ENCODE measurements at regions not wholly inside any gene's neighbourhood (a gene's known extent, or its start where the extent isn't known, plus 50 kb on each side); places are given as distances from the start of the nearest gene placed in this dataset.

DNA sequence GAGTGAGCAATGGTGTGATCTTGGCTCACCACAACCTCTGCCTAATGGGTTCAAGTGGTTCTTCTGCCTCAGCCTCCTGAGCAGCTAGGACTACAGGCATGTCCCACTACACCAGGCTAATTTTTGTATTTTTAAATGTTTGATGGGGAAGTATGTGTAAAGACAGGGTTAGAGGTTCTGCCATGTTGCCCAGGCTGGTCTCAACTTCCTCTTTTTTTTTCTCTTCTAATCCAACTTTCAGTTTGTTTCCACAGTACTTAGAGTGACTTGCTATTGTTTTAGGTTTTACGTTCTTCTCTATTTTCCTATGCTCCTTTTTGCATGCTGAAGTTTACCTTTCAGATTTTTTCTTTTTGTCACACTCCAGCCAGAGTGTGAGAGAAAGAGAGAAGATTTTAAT, 1433.0 kb downstream of the UQCRFS1 start:
- peak; percentile 49 for DNase-seq

DNA sequence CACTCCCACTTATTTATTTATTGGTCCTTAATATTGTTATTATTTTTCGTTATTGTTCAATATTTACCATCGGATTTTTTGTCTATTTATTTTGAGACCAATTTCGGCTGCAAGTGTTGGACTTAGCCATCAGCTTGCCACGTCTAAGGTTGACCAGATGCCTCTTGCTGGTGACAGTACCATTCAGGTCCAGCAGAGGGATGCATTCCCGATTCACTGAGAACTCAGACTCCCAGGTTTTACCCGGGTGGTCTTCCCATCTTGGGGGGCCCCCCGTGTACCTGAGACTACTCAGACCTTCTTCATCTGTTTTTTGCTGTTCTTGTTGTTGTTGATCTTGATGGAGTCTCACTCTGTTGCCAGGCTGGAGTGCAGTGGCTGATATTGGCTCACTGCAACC, 1435.2 kb downstream of the UQCRFS1 start:
- no peak for DNase-seq

DNA sequence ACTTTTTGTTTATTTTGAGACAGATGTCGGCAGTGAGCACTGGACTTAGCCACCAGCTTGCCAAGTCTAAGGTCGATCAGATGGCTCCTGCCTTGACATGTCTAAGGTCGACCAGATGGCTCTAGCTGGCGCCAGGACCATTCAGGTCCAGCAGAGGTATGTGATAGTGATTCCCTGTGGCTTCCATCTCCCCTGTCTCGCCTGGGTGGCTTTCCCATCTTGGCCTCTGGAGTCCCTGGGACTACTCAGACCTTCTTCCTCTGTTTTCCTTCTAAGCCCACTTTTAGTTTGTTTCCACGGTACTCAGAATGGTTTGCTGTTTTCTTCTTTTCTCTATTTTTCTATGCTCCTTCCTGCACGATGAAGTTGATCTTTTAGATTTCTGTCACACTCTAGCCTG, 1435.7 kb downstream of the UQCRFS1 start:
- no peak for DNase-seq

DNA sequence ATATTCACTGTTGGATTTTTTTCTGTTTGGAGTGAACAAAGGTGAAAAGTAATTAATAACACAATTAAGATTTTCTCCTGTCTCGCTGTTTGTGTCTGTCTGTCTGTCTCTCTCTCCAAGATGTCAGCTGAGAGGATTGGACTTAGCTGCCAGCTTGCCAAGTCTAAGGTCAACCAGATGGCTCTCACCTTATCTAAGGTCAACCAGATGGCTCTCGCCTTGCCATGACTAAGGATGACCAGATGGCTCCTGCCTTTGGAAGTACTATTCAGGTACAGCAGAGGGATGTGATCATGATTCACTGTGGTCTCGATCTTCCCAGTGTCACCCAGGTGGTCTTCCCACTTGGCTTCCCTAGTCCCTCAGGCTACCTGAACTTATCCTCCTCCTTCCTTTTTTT, 1436.4 kb downstream of the UQCRFS1 start:
- no peak for DNase-seq

DNA sequence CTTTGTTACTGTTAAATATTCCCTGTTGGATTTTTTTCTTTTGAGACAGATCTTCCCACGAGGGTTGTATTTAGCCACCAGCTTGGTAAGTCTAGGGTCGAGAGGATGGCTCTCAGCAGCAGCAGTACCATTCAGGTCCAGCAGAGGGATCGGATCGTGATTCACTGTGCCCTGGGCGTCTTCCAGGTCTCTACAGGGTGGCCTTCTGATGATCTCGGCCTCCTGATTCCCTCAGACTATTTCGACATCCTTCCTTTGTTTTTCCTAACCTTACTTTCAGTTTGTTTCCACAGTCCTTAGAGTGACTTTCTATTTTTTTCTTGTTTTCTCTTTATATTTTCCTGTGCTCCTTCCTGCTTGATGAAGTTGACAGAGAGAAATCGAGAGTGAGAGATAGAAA, 1436.9 kb downstream of the UQCRFS1 start:
- DNase-seq = no peak

DNA sequence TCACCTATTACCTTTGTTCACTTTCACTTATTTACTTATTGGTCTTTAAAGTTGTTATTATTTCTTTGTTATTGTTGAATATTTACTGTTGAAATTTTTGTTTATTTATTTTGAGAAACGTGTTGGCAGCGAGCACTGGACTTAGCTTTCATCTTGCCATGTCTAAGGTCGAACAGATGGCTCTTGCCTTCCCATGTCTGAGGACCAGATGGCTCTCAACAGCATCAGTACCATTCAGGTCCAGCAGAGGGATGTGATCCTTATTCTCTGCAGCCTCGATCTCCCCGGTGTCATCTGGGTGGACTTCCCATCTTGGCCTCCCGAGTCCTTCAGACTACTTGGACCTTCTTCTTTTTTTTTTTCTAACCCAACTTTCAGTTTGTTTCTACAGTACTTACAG, 1437.6 kb downstream of the UQCRFS1 start:
- no peak for DNase-seq

DNA sequence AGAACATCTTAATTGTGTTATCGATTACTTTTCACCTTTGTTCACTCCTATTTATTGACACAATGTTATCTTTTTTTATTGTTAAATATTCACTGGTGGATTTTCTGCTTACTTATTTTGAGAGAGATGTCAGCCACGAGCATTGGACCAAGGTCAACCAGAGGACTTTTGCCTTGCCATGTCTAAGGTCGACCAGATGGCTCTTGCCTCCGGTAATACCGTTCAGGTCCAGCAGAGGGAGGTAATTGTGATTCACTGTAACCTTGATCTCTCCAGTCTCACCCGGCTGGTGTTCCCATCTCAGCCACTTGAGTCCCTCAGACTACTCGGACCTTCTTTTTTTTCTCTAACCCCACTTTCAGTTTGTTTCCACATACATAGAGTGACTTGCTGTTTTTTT, 1438.1 kb downstream of the UQCRFS1 start:
- DNase-seq = no peak

DNA sequence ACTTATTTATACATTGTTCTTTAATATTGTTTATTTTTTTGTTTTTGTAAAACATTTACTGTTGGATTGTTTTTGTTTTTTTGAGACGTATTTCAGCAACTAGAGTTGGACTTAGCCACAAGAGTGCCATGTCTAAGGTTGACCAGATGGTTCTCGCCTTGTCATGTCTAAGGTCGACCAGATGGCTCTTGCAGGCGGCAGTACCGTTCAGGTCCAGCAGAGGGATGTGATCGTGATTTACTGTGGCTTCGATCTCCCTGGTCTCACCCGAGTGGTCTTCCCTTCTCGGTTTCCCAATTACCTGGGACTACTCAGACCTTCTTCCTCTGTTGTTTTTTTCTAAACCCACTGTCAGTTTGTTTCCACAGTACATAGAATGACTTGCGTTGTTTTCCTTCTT, 1438.6 kb downstream of the UQCRFS1 start:
- DNase-seq = no peak

DNA sequence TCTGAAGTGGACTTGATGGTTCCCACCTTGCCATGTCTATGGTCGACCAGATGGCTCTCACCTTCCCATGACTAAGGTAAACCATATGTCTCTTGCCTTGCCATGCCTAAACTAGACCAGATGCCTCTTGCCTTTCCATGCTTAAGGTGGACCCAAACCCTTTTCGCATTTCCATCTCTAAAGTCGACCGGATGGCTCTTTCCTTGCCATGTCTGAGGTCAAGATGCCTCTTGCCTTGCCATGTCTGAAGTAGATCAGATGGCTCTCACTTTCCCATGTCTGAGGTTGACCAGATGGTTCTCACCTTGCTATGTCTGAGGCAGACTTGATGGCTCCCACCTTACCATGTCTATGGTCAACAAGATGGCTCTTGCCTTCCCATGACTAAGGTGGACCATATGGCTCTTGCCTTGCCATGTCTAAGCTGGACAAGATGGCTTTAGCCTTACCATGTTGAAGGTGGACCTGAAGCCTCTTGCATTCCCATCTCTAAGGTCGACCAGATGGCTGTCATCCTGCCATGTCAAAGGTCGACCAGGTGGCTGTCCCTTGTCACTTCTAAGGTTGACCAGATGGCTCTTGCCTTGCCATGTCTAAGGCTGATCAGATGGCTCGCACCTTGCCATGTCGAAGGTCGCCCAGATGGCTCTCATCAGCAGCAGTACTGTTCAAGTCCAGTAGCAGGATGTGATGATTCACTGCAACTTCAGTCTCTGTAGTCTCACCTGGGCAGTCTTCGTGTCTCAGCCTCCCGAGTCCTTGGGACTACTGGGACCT, 1439.4 kb downstream of the UQCRFS1 start:
- no peak for DNase-seq

DNA sequence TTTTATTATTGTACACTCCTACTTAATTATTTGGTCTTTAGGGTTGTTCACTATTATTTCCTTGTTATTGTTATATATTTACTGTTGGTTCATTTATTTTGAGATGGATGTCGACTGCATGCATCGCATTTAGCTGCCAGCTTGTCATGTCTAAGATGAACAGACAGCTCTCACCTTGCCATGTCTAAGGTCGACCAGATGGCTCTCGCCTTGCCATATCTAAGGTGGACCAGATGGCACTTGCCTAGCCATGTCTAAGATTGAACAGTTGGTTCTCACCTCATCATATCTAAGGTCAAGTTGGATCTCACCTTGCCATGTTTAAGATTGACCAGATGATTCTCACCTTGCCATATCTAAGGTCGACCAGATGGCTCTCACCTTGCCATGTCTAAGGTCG, 1440.9 kb downstream of the UQCRFS1 start:
- DNase-seq = no peak

DNA sequence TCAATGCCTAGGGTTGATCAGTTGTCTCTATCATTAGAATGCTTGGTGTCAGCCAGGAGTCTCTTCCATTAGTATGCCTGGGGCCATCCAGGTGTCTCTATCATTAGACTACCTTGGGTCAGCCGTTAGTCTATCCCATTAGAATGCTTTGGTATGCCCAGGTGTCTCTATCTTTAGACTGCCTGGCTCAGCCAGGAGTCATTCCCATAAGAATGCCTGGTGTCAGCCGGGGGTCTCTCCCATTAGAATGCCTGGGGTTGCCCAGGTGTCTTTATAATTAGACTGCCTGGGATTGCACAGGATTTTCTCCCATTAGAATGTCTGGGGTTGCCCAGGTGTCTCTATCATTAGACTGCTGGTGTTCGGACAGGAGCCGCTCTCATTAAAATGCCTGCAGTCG, 1442.9 kb downstream of the UQCRFS1 start:
- no peak for DNase-seq

DNA sequence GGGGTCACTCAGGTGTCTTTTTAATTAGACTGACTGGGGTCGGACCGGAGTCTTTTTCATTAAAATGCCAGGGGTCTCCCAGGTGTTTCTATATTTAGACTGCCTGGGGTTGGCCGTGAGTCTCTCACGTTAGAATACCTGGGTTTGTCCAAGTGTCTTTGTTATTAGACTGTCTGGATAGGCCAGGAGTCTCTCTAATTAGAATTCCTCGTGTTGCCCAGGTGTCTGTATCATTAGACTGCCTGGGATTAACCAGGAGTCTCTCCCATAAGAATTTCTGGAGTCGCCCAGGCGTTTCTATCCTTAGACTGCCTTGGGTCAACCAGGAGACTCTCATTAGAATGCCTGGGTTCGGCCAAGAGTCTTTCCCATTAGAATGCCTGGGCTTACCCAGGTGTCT, 1445.7 kb downstream of the UQCRFS1 start:
- no peak for DNase-seq

DNA sequence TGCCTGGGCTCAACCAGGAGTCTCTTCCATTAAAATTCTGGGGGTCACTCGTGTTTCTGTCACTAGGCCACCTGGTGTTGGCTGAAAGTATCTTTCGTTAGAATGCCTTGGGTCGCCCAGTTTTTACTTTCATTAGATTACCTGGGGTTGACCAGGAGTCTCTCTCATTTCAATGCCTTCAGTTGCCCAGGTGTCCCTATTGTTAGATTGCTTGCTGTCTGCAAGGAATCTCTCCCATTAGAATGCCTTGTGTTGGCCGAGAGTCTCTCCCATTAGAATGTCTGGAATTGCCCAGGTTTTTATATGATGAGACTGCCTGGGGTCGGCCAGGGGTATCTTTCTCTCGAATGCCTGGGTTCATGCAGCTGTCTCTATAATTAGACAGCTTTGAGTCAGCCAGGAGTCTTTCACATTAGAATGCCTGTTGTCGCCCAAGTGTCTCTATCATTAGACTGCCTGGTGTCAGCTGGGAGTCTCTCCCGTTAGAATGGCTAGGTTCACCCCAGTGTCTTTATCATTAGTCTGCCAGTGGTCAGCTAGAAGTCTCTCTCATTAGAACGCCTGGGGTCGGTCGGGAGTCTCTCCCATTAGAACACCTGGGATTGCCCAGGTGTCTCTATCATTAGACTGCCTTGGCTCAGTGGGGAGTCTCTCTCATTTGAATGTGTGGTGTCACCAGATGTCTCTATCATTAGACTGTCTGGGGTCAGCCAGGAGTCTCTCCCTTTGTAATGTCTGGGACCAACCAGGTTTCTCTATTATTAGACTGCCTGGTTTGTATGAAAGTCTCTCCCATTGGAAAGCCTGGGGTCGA, 1446.8 kb downstream of the UQCRFS1 start:
- DNase-seq = no peak

DNA sequence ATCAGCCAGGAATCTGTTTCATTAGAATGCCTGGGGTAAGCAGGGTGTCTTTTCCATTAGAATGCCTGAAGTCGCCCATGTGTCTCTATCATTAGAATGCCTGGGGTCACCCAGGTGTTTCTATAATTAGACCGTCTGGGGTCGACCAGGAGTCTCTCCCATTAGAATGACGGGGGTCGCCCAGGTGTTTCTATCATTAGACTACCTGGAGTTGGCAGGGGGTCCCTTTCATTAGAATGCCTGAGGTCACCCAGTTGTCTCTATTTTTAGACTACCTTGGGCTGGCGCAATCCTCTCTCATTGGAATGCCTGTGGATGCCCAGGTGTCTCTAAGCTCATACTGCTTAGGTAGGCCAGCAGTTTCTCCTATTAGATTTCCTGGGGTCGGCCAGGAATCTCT, 1447.6 kb downstream of the UQCRFS1 start:
- no peak for DNase-seq

DNA sequence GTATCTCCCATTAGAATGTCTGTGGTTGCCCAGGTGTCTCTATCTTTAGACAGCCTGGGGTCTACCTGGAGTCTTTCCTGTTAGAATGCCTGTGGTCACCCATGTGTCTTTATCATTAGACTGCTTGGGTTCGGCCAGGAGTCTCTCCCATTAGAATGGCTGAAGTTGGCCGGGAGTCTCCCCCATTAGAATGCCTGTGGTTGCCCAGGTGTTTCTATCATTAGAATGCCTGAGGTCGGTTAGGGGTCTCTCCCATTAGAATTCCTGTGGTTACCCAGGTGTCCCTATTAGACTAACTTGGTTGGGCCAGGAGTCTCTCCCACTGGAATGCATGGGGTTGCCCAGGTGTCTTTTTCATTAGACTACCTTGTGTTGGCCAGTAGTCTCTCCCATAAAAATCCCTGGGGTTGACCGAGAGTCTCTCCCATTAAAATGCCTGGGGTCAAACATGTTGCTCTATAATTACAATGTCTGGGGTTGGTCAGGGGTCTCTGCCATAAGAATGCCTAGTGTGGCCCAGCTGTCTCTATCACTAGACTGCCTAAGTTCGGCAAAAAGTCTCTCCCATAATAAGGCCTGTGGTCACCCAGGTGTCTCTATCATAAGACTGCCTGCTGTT, 1448.7 kb downstream of the UQCRFS1 start:
- no peak for DNase-seq

DNA sequence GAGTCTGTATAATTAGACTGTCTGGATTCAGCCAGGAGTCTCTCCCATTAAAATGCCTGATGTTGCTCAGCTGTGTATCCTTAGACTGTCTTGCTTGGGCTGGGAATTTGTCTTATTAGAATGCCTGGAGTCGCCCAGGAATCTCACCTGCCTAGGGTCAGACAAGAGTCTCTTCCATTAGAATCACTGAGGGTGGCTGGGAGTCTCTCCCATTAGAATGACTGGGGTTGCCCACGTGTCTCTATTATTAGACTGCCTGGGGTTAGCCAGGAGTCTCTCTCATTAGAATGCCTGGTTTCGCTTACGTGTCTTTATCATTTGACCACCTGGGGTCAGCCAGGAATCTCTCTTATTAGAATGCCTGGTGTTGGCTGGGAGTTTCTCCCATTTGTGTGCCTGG, 1450.0 kb downstream of the UQCRFS1 start:
- DNase-seq = no peak

DNA sequence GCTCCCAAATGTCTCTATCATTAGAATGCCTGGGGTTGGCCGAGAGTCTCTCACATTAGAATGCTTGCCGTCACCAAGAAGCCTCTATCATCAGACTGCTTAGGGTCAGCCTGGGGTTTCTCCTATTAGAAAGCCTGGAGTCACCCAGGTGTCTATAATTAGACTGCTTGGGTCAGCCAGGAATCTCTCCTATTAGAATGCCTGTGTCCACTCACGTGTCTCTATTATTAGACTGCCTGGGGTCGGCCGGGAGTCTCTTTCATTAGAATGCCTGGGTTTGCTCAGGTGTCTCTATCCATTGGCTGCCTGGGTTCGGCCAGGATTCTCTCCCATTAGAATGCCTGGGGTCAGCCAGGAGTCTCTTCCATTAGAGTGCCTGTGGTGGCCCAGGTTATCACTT, 1453.1 kb downstream of the UQCRFS1 start:
- DNase-seq = no peak

DNA sequence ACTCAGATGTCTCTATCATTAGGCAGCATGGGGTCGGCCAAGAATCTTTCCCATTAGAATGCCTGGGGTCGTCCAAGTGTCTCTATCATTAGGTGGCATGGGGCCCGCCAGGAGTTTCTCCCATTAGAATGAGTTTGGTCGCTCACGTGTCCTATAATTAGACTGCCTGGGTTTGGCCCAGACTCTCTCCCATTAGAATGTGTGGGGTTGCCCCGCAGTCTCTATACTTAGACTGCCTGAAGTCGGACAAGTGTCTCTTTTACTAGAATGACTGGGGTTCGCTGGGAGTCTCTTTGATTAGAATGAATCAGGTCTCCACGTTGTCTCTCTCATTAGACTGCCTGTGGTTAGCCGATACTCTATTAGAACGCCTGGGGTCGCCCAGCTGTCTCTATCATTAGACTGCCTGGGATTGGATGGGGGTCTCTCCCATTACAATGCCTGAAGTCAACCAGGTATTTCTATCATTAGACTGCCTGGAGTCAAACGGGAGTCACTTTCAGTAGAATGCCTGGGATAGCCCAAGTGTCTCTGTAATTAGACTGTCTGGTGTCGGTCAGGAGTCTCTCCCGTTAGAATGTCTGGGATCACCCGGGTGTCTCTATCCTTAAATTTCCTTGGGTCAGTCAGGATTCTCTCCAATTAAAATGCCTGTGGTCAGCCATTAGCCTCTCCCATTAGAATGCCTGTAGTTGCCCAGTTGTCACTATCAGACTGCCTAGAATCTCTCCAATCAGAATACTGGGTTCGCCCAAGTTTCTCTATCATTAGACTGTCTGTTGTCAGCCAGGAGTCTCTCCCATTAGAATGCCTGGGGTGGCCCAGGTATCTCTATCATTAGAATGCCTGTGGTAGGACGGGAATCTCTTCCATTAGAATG, 1454.1 kb downstream of the UQCRFS1 start:
- DNase-seq = no peak

DNA sequence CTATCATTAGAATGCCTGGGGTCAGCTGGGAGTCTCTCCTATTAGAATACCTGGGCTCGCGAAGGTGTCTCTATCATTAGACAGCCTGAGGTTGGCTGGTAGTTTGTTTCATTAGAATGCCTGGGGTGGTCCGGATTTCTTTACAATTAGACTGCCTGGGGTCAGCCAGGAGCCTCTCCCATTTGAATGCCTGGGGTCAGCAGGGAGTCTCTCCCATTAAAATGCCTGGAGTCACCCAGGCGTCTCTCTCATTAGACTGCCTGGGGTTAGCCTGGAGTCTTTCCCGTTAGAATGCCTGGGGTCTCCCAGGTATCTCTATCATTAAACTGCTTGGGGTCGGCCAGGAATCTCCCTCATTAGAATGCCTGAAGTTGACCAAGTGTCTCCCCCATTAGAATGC, 1458.3 kb downstream of the UQCRFS1 start:
- no peak for DNase-seq

DNA sequence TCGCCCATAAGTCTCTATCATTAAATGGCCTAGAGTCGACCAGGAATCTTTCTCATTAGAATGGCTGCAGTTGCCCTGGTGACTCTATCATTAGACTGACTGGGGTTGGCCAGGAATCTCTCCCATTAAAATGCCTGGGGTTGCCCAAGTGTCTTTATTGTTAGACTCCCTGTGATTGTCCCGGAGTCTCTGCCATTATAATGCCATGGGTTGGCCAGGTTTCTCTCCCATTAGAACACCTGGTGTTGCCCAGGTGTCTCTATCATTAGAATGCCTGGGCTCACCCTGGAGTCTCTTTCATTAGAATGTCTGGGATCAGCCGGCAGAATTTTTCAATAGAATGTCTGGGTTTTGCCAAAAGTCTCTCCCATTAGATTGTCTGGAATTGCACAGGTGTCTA, 1459.3 kb downstream of the UQCRFS1 start:
- no peak for DNase-seq

DNA sequence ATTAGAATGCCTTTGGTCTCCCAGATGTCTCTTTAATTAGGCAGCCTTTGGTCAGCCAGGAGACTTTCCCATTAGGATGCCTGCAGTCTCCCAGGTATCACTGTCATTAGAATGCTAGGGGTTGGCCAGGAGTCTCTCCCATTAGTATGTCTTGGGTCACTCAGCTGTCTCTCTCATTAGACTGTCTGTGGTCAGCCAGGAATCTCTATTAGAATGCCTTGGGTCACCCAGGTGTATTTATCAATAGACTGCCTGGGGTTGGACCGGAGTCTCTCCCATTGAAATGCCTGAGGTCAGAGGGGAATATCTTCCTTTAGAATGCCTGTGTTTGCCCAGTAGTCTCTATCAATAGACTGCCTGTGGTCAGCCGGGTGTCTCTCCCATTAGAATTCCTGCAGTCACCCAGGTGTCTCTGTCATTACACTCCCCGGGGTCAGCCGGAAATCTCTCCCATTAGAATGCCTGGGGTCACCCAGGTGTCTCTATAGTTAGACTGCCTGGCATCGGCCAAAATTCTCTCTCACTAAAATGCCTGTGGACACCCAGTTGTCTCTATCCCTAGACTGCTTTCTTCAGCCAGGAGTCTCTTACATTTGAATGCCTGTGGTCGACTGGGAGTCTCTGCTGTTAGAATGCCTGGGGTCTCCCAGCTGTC, 1460.3 kb downstream of the UQCRFS1 start:
- DNase-seq = no peak

DNA sequence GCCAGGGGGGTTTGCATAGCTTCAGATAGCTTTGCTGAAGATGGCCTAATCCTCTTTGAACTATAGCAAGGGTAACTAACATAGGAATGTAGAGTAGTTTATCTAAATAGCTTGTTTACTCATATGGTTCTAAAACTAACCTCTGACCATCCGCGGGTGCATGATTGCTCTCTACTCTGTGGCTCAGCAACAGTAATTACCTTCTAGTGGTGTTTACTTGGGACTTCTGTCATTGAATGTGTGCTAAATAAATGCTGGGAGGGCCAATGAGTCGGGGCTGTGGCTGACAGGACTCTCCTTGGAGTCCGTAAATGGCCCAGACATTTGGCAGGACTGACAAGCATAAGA, 1461.9 kb downstream of the UQCRFS1 start:
- no peak for DNase-seq
